IMR-90 (cell line): ENCODE measurements at regions not wholly inside any gene's neighbourhood (a gene's known extent, or its start where the extent isn't known, plus 50 kb on each side); places are given as distances from the start of the nearest gene placed in this dataset.

Experiments used
- ATAC-seq: fragments of 200-7000 bp; cut with Tn5 transposase; 2 replicates; pipeline ENCODE4 v1.9.1; 2020; ENCODE audit warnings: low read depth, mild to moderate bottlenecking, moderate library complexity
- BruUV-seq: library from RNA; stranded (reverse); fragments of 400-500 nt; replicated peaks from 2 replicates; lab custom pipeline; 2021; lab: Mats Ljungman, UMichigan
- CTCF ChIA-PET: fragments of 300-600 bp; formaldehyde crosslinking; extraction: SDS; loops from one replicate; lab custom pipeline; 2021; ENCODE audit warnings: antibody characterized with exemption; lab: Yijun Ruan, JAX
- POLR2A ChIA-PET: fragments of 300-600 bp; sonication (Branson Sonifier 250); formaldehyde crosslinking; loops from one replicate; lab custom pipeline; 2022; ENCODE audit warnings: antibody characterized with exemption; ENCODE audit not compliant: unreplicated experiment; lab: Charles Lee
- DNase-seq: peaks from one replicate; pipeline ENCODE4 v3.0.0; 2013
- H2AFZ ChIP-seq: replicated peaks from 2 replicates; pipeline ENCODE3; 2013; ENCODE audit warnings: low read length, mild to moderate bottlenecking; ENCODE audit not compliant: poor library complexity
- H2AK5ac ChIP-seq: 2 replicates; pipeline ENCODE4 v1.6.1; 2013; ENCODE audit warnings: low read depth, low read length, inconsistent platforms
- H2AK9ac ChIP-seq: replicated peaks from 2 replicates; pipeline ENCODE3; 2013; ENCODE audit warnings: mild to moderate bottlenecking, low read depth, low read length, moderate library complexity; ENCODE audit not compliant: poor library complexity
- H2BK120ac ChIP-seq: 2 replicates; pipeline ENCODE4 v1.6.1; 2013; ENCODE audit warnings: low read depth, low read length, inconsistent platforms
- H2BK15ac ChIP-seq: 3 replicates; pipeline ENCODE4 v1.6.1; 2013; ENCODE audit warnings: low read depth, low read length, inconsistent platforms
- H2BK20ac ChIP-seq: 2 replicates; pipeline ENCODE4 v1.6.1; 2013; ENCODE audit warnings: low read depth, mild to moderate bottlenecking, inconsistent platforms, low read length, moderate library complexity
- H2BK5ac ChIP-seq: 2 replicates; pipeline ENCODE4 v1.6.1; 2013; ENCODE audit warnings: mild to moderate bottlenecking, low read depth, low read length, inconsistent platforms; ENCODE audit not compliant: poor library complexity, severe bottlenecking
- H3K14ac ChIP-seq: replicated peaks from 2 replicates; pipeline ENCODE4 v1.6.1; 2013; ENCODE audit warnings: low read depth, low read length, inconsistent platforms
- H3K18ac ChIP-seq: 2 replicates; pipeline ENCODE4 v1.6.1; 2013; ENCODE audit warnings: low read depth, low read length, control low read depth
- H3K23ac ChIP-seq: 2 replicates; pipeline ENCODE4 v1.6.1; 2013; ENCODE audit warnings: low read depth, low read length, inconsistent platforms
- H3K27ac ChIP-seq: 2 replicates; pipeline ENCODE4 v1.5.1; 2013; ENCODE audit warnings: mild to moderate bottlenecking, control low read depth, low read length; ENCODE audit not compliant: insufficient read depth
- H3K27me3 ChIP-seq: 2 replicates; pipeline ENCODE4 v1.6.1; 2013; ENCODE audit warnings: low read length; ENCODE audit not compliant: control insufficient read depth, insufficient read depth
- H3K36me3 ChIP-seq: 2 replicates; pipeline ENCODE4 v1.6.1; 2013; ENCODE audit warnings: low read length, mixed read lengths; ENCODE audit not compliant: control insufficient read depth, insufficient read depth
- H3K4ac ChIP-seq: 2 replicates; pipeline ENCODE4 v1.6.1; 2013; ENCODE audit warnings: low read depth, low read length, inconsistent platforms
- H3K4me1 ChIP-seq: 2 replicates; pipeline ENCODE4 v1.6.1; 2013; ENCODE audit warnings: low read length, mixed read lengths; ENCODE audit not compliant: control insufficient read depth, insufficient read depth
- H3K4me2 ChIP-seq: 2 replicates; pipeline ENCODE4 v1.6.1; 2013; ENCODE audit warnings: low read depth, mild to moderate bottlenecking, control low read depth, low read length, moderate library complexity
- H3K4me3 ChIP-seq: 2 replicates; pipeline ENCODE4 v1.5.1; 2013; ENCODE audit warnings: low read depth, mild to moderate bottlenecking, control low read depth, low read length, moderate library complexity; ENCODE audit not compliant: insufficient read depth
- H3K56ac ChIP-seq: 2 replicates; pipeline ENCODE4 v1.6.1; 2013; ENCODE audit warnings: low read length, inconsistent platforms; ENCODE audit not compliant: insufficient read depth; ENCODE audit errors: extremely low read depth
- H3K79me1 ChIP-seq, 2 experiments: 2 replicates each; pipeline ENCODE4 v1.6.1; 2013; ENCODE audit warnings: low read length in 2 of 2, inconsistent platforms in 1 of 2, low read depth in 1 of 2
- H3K9ac ChIP-seq: 2 replicates; pipeline ENCODE4 v1.6.1; 2013; ENCODE audit warnings: low read depth, low read length, control low read depth
- H3K9me1 ChIP-seq: 2 replicates; pipeline ENCODE4 v1.6.1; 2013; ENCODE audit warnings: low read length, inconsistent platforms; ENCODE audit not compliant: insufficient read depth
- H3K9me3 ChIP-seq: 2 replicates; pipeline ENCODE4 v1.6.1; 2013; ENCODE audit warnings: low read length; ENCODE audit not compliant: control insufficient read depth, insufficient read depth
- H4K20me1 ChIP-seq: 2 replicates; pipeline ENCODE4 v1.6.1; 2013; ENCODE audit warnings: low read length, inconsistent platforms; ENCODE audit not compliant: insufficient read depth
- H4K5ac ChIP-seq: 2 replicates; pipeline ENCODE4 v1.6.1; 2013; ENCODE audit warnings: mild to moderate bottlenecking, low read depth, low read length, control low read depth
- H4K8ac ChIP-seq, 2 experiments: 2 replicates each; pipeline ENCODE4 v1.6.1; 2013; ENCODE audit warnings: low read depth in 2 of 2, low read length in 2 of 2, control low read depth in 1 of 2, inconsistent platforms in 1 of 2
- H4K91ac ChIP-seq: 2 replicates; pipeline ENCODE4 v1.6.1; 2013; ENCODE audit warnings: low read depth, low read length, inconsistent platforms; ENCODE audit not compliant: insufficient read depth
- BHLHE40 ChIP-seq: fragments of 150-350 bp; IDR thresholded peaks from 2 replicates; pipeline ENCODE4 v1.6.1; 2016; ENCODE audit warnings: mild to moderate bottlenecking, low read depth, low read length
- CEBPB ChIP-seq: IDR thresholded peaks from 2 replicates; pipeline ENCODE4 v1.6.1; 2012; ENCODE audit warnings: low read depth, low read length, improper control_type of control experiment
- CHD1 ChIP-seq: IDR thresholded peaks from 2 replicates; pipeline ENCODE4 v1.6.1; 2012; ENCODE audit warnings: low read depth, low read length, improper control_type of control experiment
- FOS ChIP-seq: fragments of 150-350 bp; IDR thresholded peaks from 2 replicates; pipeline ENCODE4 v1.6.1; 2016; ENCODE audit warnings: low read depth, low read length
- MAFK ChIP-seq: IDR thresholded peaks from 2 replicates; pipeline ENCODE4 v1.6.1; 2012; ENCODE audit warnings: low read depth, low read length, improper control_type of control experiment
- MAZ ChIP-seq: IDR thresholded peaks from 2 replicates; pipeline ENCODE4 v1.6.1; 2012; ENCODE audit warnings: low read depth, mild to moderate bottlenecking, low read length, improper control_type of control experiment, moderate library complexity, borderline replicate concordance
- MXI1 ChIP-seq: IDR thresholded peaks from 2 replicates; pipeline ENCODE4 v1.6.1; 2012; ENCODE audit warnings: low read depth, mild to moderate bottlenecking, low read length, moderate library complexity, borderline replicate concordance
- POLR2A ChIP-seq: IDR thresholded peaks from 2 replicates; pipeline ENCODE4 v1.6.1; 2012; ENCODE audit warnings: mild to moderate bottlenecking, low read depth, low read length
- RAD21 ChIP-seq: IDR thresholded peaks from 2 replicates; pipeline ENCODE4 v1.6.1; 2012; ENCODE audit warnings: low read length, improper control_type of control experiment
- RCOR1 ChIP-seq: IDR thresholded peaks from 2 replicates; pipeline ENCODE4 v1.6.1; 2012; ENCODE audit warnings: mild to moderate bottlenecking, low read length, improper control_type of control experiment; ENCODE audit not compliant: insufficient replicate concordance
- RFX5 ChIP-seq: IDR thresholded peaks from 2 replicates; pipeline ENCODE4 v1.8.0; 2012; ENCODE audit warnings: low read depth, mild to moderate bottlenecking, low read length, moderate library complexity
- SMC3 ChIP-seq: fragments of 150-350 bp; IDR thresholded peaks from 2 replicates; pipeline ENCODE4 v1.6.1; 2016; ENCODE audit warnings: low read depth, mild to moderate bottlenecking, antibody characterized with exemption, low read length, moderate library complexity
- USF2 ChIP-seq: fragments of 150-350 bp; IDR thresholded peaks from 2 replicates; pipeline ENCODE4 v1.6.1; 2017; ENCODE audit warnings: mild to moderate bottlenecking, antibody characterized with exemption, low read length, low read depth
- whole genome bisulfite sequencing, 2 experiments: methylation state at CpG; one replicate each; pipeline versions ENCODE4 v1.1.5 to v1.1.7; 2013; ENCODE audit warnings: missing lambda C conversion rate in 2 of 2; ENCODE audit not compliant: insufficient read length in 1 of 2; ENCODE audit errors: extremely low coverage in 2 of 2; 5-methylcytosine and 5-hydroxymethylcytosine counted together
- dilution Hi-C: fragments of 300-500 bp; cut with HindIII; formaldehyde crosslinking; loops from one replicate; pipeline ENCODE4 v1.14.3; 2018; ENCODE audit warnings: low sequenced_read_pairs; ENCODE audit not compliant: unreplicated experiment
- in situ Hi-C: fragments of 300-500 bp; cut with MboI; formaldehyde crosslinking; loops from 3 replicates; pipeline ENCODE4 v1.14.3; 2019; ENCODE audit warnings: low sequenced_read_pairs, inconsistent platforms, mixed read lengths
- intact Hi-C: fragments of 100-400 bp; cut with micrococcal nuclease; formaldehyde crosslinking; loops from 2 replicates; pipeline ENCODE4 v1.10.0; 2022
- TF ChIP-seq, protein P1 (sequence below): conservative IDR thresholded peaks from 2 replicates; pipeline ENCODE4 v1.5.1; 2012; ENCODE audit warnings: mild to moderate bottlenecking, low read depth, low read length, improper control_type of control experiment

DNA sequence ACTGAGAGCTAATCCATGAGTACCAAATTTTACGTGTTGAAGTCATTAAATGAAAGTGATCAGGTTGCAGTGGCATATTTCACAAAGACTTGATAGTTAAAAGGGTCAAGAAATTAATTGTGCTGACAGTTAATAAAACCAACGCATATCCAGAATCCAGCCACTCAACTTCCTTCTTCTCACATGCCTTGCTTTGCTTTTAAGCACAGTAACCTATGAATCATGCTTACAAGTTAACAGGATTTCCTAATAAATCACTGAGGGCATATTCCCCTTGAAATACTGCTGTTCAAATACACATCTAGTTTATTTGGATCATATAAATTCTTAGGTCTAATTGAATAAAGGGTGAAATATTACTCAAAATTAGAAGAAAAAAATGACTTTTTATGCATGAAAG lies 801.5 kb upstream of the EPHA6 start:
- Histone ChIP-seq H3K27ac (no peak overlapping the region), H3K4me2 (no peak overlapping the region), H3K27me3 (no peaks in the 10 kb centered on the region), H3K9me1 (no peaks in the 10 kb centered on the region), H2BK120ac (no peak overlapping the region), H3K4me3 (no peak overlapping the region), H3K14ac (no peak overlapping the region), H3K4me1 (no peaks in the 10 kb centered on the region), H3K36me3 (no peaks in the 10 kb centered on the region), H4K8ac (no peak overlapping the region), H2BK20ac (no peak overlapping the region), H4K5ac (no peak overlapping the region), H2AK5ac (no peak overlapping the region), H3K23ac (no peak overlapping the region), H4K91ac (no peak overlapping the region), H4K20me1 (no peaks in the 10 kb centered on the region), H3K18ac (no peak overlapping the region), H3K4ac (no peak overlapping the region), H3K56ac (no peak overlapping the region), H2AFZ (no peak overlapping the region), H2AK9ac (no peak overlapping the region), H2BK15ac (no peak overlapping the region), H2BK5ac (no peak overlapping the region), H3K9me3 (no peaks in the 10 kb centered on the region), H3K79me1 (no peaks in the 10 kb centered on the region), H3K9ac (no peak overlapping the region)
- intact Hi-C loops (no loop called here), dilution Hi-C loops (no loop called here), in situ Hi-C loops (no loop called here)
- WGBS, 2 experiments, result no CpG with 5 or more reads among the region's 2 CpGs
- TF ChIP-seq MXI1 (no peak), CHD1 (no peak), RCOR1 (no peak), FOS (no peak), SMC3 (no peak), MAFK (no peak), MAZ (no peak), POLR2A (no peak), RAD21 (no peak), BHLHE40 (no peak), RFX5 (no peak), CEBPB (no peak), USF2 (no peak)
- TF ChIP-seq, protein P1, sequence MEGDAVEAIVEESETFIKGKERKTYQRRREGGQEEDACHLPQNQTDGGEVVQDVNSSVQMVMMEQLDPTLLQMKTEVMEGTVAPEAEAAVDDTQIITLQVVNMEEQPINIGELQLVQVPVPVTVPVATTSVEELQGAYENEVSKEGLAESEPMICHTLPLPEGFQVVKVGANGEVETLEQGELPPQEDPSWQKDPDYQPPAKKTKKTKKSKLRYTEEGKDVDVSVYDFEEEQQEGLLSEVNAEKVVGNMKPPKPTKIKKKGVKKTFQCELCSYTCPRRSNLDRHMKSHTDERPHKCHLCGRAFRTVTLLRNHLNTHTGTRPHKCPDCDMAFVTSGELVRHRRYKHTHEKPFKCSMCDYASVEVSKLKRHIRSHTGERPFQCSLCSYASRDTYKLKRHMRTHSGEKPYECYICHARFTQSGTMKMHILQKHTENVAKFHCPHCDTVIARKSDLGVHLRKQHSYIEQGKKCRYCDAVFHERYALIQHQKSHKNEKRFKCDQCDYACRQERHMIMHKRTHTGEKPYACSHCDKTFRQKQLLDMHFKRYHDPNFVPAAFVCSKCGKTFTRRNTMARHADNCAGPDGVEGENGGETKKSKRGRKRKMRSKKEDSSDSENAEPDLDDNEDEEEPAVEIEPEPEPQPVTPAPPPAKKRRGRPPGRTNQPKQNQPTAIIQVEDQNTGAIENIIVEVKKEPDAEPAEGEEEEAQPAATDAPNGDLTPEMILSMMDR, result no peak
- DNase-seq (no peak), ATAC-seq (no peak)
- POLR2A ChIA-PET, result no interaction called here
- CTCF ChIA-PET, result no interaction called here
- no TSS peak for BruUV-seq
